Sigmoid colon (tissue), 6 donors: ENCODE measurements at regions not wholly inside any gene's neighbourhood (a gene's known extent, or its start where the extent isn't known, plus 50 kb on each side); places are given as distances from the start of the nearest gene placed in this dataset.

Experiments
- DNase-seq: peaks from one replicate; pipeline ENCODE4 v3.0.0-alpha.2; 2019
- H3K27ac ChIP-seq, 4 donors: fragments of 200-600 bp; sonication (generic); one replicate each; pipeline ENCODE4 v1.5.1; 2016 to 2019; ENCODE audit warnings: mild to moderate bottlenecking in 1 of 4
- H3K27me3 ChIP-seq, 3 donors: fragments of 200-600 bp; sonication (generic); one replicate each; pipeline ENCODE4 v1.5.1; 2019; ENCODE audit warnings: mild to moderate bottlenecking in 1 of 3
- H3K36me3 ChIP-seq, 4 donors: fragments of 200-600 bp; sonication (generic); one replicate each; pipeline ENCODE4 v1.5.1; 2016 to 2019
- H3K4me1 ChIP-seq, 4 donors: fragments of 200-600 bp; sonication (generic); one replicate each; pipeline ENCODE4 v1.5.1; 2017 to 2019
- H3K4me3 ChIP-seq, 4 donors: fragments of 200-600 bp; sonication (generic); one replicate each; pipeline ENCODE4 v1.5.1; 2017 to 2019; ENCODE audit warnings: mild to moderate bottlenecking in 2 of 4, moderate library complexity in 1 of 4
- H3K9me3 ChIP-seq, 4 donors: fragments of 200-600 bp in 3 of 4; sonication (generic) in 3 of 4; one replicate each; pipeline versions ENCODE4 v1.5.1 to v1.6.1; 2013 to 2019
- CTCF ChIP-seq, 4 experiments: fragments of 450-650 bp in 3 of 4; fragments of 200-600 bp in 1 of 4; IDR thresholded peaks; one replicate each; pipeline ENCODE4 v1.5.1; 2016 to 2019; ENCODE audit warnings: antibody characterized with exemption in 4 of 4, mild to moderate bottlenecking in 3 of 4, moderate library complexity in 2 of 4
- EP300 ChIP-seq, 4 donors: sonication (generic); formaldehyde crosslinking; IDR thresholded peaks; one replicate each; pipeline ENCODE4 v1.6.1; 2017; ENCODE audit warnings: antibody characterized with exemption in 4 of 4
- POLR2A ChIP-seq, 2 donors: fragments of 450-650 bp; IDR thresholded peaks; one replicate each; pipeline ENCODE4 v1.6.1; 2016; ENCODE audit warnings: antibody characterized with exemption in 2 of 2, mild to moderate bottlenecking in 2 of 2, moderate library complexity in 2 of 2
- POLR2AphosphoS5 ChIP-seq, 4 donors: sonication (generic); formaldehyde crosslinking; IDR thresholded peaks; one replicate each; pipeline ENCODE4 v1.6.1; 2017; ENCODE audit warnings: antibody characterized with exemption in 4 of 4
- WGBS, 2 donors: extraction: QIAGEN DNeasy Blood & Tissue Kit; methylation state at CpG; one replicate each; pipeline ENCODE4 v1.1.7; 2013; 5-methylcytosine and 5-hydroxymethylcytosine counted together
- intact Hi-C: fragments of 100-400 bp; cut with DNase I; formaldehyde crosslinking; loops from one replicate; pipeline ENCODE4 v1.15.1; 2023
- donor health status: healthy with polysubstance abuse.
- donor health status: healthy.

- Histone ChIP-seq H3K27me3 (no peaks in the 10 kb centered on the region), H3K4me3 (no peak overlapping the region), H3K27ac (no peak overlapping the region), H3K36me3 (no peaks in the 10 kb centered on the region), H3K4me1 (no peaks in the 10 kb centered on the region), H3K9me3 (peaks cover 0 to 6% (median 0%) of the 10 kb centered on the region in 4 donors)
- DNase-seq = no peak
- TF ChIP-seq CTCF (IDR thresholded peaks at IDR 0.05) (no peak), EP300 (IDR thresholded peaks at IDR 0.05) (no peak), POLR2A (IDR thresholded peaks at IDR 0.05) (no peak), POLR2AphosphoS5 (IDR thresholded peaks at IDR 0.05) (no peak)
- intact Hi-C loops = no loop called here
These were observed 243.5 kb downstream of the CBLN4 start for GRCh38 chr20:55761797-55762196.

- Histone ChIP-seq H3K4me1 (no peaks in the 10 kb centered on the region), H3K27ac (no peak overlapping the region), H3K36me3 (no peaks in the 10 kb centered on the region), H3K4me3 (no peak overlapping the region), H3K27me3 (no peaks in the 10 kb centered on the region), H3K9me3 (peaks cover 0 to 6% (median 0%) of the 10 kb centered on the region in 4 donors)
- no peak for DNase-seq
- intact Hi-C loops = no loop called here
- 72 to 80% methylated on average over 3 of the region's 3 CpGs for WGBS, 2 donors
- TF ChIP-seq EP300 (IDR thresholded peaks at IDR 0.05) = no peak
- no peak for TF ChIP-seq CTCF (IDR thresholded peaks at IDR 0.05)
- TF ChIP-seq POLR2AphosphoS5 (IDR thresholded peaks at IDR 0.05) = no peak
- TF ChIP-seq POLR2A (IDR thresholded peaks at IDR 0.05) = no peak
These were observed 244.2 kb downstream of the CBLN4 start for GRCh38 chr20:55761100-55761499.

- H3K4me1 ChIP-seq = no peaks in the 10 kb centered on the region
- no peak overlapping the region for H3K4me3 ChIP-seq
- no peak overlapping the region for H3K27ac ChIP-seq
- H3K36me3 ChIP-seq = no peaks in the 10 kb centered on the region
- DNase-seq = no peak
- H3K9me3 ChIP-seq = peaks cover 0 to 6% (median 0%) of the 10 kb centered on the region in 4 donors
- intact Hi-C loops = no loop called here
- no peak for TF ChIP-seq CTCF (IDR thresholded peaks at IDR 0.05)
- no peak for TF ChIP-seq POLR2AphosphoS5 (IDR thresholded peaks at IDR 0.05)
- TF ChIP-seq EP300 (IDR thresholded peaks at IDR 0.05) = no peak
- TF ChIP-seq POLR2A (IDR thresholded peaks at IDR 0.05) = no peak
- 63 to 71% methylated on average over 3 of the region's 3 CpGs for WGBS, 2 donors
- no peaks in the 10 kb centered on the region for H3K27me3 ChIP-seq
These were observed 244.7 kb downstream of the CBLN4 start for GRCh38 chr20:55760586-55760985.

GRCh38 chr20:55755861-55756260 is 249.5 kb downstream of the CBLN4 start:
- intact Hi-C loops = no loop called here
- no peak for DNase-seq
- Histone ChIP-seq H3K27ac (no peak overlapping the region), H3K4me1 (no peaks in the 10 kb centered on the region), H3K9me3 (no peaks in the 10 kb centered on the region), H3K4me3 (no peak overlapping the region), H3K36me3 (no peaks in the 10 kb centered on the region), H3K27me3 (no peaks in the 10 kb centered on the region)
- 77 to 86% methylated on average over 3 of the region's 3 CpGs for WGBS, 2 donors
- TF ChIP-seq POLR2A (IDR thresholded peaks at IDR 0.05) = no peak

GRCh38 chr20:55755411-55755810 is 249.9 kb downstream of the CBLN4 start:
- 89 to 92% methylated on average over 5 of the region's 5 CpGs for WGBS, 2 donors
- H3K27me3 ChIP-seq = no peaks in the 10 kb centered on the region
- no peak for TF ChIP-seq POLR2A (IDR thresholded peaks at IDR 0.05)
- TF ChIP-seq EP300 (IDR thresholded peaks at IDR 0.05) = no peak
- TF ChIP-seq CTCF (IDR thresholded peaks at IDR 0.05) = no peak
- no peak for TF ChIP-seq POLR2AphosphoS5 (IDR thresholded peaks at IDR 0.05)
- H3K36me3 ChIP-seq = no peaks in the 10 kb centered on the region
- H3K4me1 ChIP-seq = no peaks in the 10 kb centered on the region
- H3K4me3 ChIP-seq = no peak overlapping the region
- DNase-seq = no peak
- H3K9me3 ChIP-seq = no peaks in the 10 kb centered on the region
- no peak overlapping the region for H3K27ac ChIP-seq
- intact Hi-C loops = no loop called here
